T-helper 1 cell (primary cell): ENCODE measurements at regions not wholly inside any gene's neighbourhood (a gene's known extent, or its start where the extent isn't known, plus 50 kb on each side); places are given as distances from the start of the nearest gene placed in this dataset.

ENCODE experiments used
- DNase-seq, 5 donors: peaks; one replicate each; pipeline ENCODE4 v3.0.0-alpha.2; 2012 to 2020

DNA sequence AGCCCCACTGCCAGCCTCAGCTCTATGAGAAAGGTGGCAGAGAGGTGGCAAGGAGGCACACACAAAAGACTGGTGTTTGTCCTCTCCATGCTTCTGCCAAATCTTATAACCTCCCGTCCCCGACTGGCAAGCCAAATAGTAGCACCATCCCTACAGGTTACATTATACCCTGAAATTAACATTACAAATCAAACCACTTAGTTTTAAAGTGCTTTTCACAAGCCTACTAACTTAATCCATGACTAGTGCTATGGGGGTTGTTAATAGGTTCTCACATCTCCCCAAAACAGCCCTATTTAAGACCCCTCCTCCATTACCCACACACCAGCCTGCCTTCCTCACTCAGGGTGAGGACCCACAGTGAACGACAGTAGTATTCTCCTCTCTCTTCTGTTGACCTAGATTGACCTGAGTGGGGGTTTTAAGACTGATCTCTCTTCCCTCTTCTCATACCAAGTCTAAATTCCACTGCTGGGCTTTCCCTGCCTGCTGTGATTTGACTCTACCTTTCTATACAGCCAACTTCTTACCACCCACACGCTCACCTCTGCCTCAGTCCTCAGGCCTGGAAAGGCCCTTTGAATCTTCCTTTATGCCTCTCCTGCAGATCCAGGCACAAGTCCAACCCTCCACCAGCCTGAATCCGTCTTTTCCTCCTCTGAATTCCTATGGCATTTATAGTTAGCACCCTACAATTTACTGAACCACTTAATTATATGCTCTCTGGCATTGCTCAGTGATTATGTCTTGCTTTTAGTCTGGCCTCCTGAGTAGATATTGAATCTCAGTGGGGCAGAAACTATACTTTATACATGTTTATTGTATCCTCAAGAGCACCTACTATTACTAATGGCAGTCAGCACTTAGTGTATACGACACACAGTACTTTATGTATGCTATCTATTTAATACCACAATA lies 116.1 kb downstream of the TMEM174 start:
- DNase-seq: no peak

DNA sequence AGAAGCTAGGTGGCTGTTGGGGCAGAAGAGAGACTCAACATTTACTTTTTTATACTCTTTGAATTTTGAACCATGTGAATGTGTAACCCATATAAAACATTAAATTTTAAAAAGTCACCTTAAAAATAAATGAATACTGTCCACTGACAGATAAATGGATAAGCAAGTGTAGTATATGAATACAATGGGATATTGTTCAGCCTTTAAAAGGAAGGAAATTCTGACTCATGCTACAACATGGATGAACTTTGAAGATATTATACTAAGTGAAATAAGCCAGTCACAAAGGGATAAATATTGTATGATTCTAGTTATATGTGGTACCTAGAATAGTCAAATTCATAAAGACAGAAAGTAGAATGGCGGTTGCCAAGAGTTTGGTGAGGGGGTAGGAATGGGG lies 113.9 kb downstream of the TMEM174 start:
- DNase-seq: no peak

DNA sequence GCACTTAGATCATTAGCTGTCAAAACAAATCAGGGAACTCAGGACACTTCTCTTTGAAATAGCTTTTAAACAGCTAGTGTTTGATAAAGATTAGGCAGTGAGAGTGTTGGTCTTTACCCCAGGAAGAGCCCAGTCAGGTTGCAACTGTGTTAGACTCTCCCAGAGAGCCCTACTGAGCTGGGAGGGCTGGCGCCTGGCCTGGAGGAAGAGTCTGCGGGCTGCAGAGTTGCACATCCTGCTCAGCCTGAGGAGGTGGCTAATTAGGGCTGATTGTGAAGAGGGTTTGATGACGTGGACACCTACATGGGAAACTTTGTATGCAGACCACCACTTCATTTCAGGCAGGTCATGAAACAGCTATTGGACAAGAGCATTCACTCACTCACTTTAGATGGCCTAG lies 112.0 kb downstream of the TMEM174 start:
- no peak for DNase-seq

DNA sequence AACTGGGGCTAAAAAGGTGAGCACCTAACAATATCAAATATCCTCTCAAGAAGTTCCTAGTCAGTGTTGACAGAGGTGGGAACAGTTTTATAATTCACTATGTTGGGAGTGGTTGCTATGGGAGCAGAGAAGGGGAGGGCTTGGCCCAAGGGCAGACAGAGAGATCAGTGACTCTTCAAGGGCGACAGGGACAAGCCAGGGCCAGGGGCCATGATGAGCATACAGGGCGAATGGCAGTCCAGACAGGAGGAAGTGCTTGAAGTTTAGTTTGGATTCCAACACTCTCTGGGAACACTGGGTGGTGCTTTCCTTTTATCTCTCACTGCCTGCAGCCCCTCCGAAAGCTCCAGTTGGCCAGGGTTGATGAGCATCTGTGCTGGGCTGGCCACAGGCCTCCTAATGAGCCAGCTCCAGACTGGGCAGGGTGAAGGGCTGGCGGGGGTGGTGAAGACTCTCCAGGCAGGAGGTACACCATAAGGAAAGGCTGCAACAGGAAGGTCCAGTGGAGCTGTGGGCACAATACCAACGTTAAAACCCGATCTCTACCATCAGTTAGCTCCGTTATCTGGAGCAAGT lies 111.3 kb downstream of the TMEM174 start:
- DNase-seq: no peak

DNA sequence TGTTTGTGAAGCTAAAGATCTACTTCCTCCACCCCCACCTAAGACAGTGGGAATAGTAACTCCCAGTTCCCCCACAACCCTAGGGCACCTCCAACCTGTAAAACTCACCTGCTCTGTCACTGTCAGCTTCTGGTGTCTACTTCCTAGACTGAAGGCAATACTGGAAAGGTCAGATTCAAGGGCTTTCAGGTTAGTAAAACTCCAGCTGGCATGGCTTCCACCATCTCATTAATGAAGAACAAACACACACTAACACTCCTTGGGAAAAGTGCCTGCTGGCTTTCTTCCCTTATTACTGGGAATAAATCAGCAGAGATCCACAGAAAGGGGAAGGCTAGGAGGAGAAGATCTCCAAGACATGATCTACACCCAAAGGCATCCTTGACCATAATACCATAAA lies 109.9 kb downstream of the TMEM174 start:
- no peak for DNase-seq

DNA sequence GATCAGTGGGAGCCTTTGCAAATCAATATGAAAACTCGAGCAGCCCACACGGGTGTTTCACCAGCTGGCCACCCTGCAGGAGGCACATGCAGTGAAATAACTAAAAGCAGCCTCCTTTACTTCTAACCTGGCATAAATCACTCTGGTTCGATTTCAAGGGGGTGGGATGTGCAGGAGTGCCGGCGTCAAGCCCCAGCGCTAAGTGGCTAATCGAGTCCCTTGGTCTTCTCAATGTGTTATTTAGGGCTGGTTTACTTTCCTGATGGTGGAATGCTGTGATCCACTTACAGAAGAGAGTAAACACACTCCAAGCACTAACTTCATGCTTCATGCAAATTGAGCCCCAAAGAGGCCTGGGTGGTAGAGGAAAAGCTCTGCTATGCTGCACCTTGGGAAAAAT lies 109.4 kb downstream of the TMEM174 start:
- DNase-seq: no peak

DNA sequence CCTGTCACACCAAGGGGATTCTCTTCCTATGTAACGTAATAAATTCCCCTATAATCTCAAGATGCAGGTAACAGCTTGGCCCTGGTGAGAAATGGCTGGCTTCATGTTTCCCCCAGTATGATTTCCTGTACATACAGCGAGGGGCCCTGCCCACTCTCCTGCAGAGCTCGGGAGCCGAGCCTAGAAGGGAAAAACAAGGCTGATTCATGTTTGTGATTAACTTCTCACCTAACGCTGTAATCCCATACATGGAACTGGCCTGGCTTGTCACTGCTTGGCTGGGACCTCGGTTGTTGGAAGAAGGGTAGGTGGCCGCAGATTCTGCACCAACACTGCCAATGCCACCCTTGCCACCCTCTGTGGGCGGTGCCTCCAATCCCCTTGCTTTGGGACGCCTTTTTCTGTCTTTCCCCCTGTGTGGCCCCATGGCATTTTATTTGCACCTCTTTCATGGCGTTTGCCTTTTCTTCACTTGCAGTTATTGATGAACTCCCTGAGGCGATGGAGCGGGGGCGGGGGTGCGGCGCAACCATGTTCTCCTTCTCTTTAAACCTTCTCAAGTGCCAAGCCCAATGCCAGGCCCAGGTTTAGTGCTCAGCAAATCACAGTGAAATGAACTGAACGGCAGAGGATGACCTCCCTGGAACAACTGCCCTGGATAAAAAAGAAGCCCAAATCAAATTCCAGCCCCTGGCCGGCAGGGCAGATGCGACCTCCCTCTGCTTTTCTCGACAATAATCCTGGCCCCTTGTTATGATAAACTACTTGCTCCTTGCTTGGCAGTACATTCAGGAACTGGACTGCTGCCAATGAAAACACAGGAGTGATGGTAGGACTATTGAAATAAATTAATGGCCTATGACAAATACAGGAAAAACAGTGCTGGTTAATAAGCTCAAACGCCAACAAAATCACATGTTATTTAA lies 108.1 kb downstream of the TMEM174 start:
- no peak for DNase-seq

DNA sequence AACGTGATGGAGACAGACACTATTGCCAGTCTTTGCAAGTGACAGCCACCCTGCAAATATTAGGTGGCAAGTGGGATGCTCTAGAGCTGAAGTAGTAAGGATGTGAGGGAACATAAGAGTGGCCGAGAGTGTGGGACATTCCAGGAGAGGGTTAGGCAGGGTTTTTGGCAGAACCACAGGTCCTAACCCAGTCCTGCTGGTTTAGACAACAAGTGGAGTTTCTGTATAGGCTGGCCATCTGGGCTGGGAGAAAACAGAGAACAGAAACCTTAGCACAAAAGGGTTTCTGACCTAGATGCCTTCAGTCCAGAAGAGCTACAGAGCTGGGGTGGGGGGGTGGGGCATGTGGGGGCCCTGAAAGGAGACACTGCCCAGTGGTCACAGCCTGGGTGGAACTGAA lies 107.4 kb downstream of the TMEM174 start:
- no peak for DNase-seq

DNA sequence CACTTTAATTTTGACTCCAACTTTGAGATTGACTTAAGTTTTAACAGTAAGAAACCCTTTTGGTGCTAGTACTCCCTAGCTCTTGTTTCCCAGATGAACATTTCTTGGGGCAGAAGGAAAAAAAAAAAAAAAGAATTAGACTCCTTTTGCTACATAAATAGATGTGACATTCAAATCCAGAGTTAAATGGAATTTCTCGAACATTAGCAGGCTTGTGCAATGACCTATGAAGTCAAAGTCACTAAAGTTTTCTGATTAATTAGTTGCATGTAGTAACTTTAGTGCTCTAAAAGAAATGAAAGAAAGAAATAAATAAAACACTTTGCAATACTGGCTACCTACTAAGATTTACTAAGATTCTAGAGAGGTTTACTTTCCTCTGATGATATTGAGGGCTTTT lies 106.8 kb downstream of the TMEM174 start:
- DNase-seq: no peak

DNA sequence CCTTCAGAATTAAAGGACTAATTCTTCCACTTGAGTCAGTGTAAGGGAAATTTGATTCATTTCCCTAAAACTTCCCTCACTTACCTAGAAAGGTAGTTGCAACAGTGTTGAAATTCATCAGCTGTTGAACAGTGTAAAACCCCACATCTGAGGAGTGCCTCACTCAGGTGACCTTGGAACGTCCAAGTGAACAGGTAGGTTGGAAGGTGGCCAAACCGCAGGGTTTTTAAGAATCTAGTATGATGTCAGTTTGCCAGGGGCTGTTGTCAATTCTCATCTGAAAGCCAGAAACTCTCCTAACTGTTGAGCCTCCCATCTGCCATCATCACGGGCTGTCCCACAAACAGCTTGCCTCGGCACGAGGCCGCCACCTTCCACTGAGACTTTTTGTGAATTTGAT lies 105.7 kb downstream of the TMEM174 start:
- no peak for DNase-seq

DNA sequence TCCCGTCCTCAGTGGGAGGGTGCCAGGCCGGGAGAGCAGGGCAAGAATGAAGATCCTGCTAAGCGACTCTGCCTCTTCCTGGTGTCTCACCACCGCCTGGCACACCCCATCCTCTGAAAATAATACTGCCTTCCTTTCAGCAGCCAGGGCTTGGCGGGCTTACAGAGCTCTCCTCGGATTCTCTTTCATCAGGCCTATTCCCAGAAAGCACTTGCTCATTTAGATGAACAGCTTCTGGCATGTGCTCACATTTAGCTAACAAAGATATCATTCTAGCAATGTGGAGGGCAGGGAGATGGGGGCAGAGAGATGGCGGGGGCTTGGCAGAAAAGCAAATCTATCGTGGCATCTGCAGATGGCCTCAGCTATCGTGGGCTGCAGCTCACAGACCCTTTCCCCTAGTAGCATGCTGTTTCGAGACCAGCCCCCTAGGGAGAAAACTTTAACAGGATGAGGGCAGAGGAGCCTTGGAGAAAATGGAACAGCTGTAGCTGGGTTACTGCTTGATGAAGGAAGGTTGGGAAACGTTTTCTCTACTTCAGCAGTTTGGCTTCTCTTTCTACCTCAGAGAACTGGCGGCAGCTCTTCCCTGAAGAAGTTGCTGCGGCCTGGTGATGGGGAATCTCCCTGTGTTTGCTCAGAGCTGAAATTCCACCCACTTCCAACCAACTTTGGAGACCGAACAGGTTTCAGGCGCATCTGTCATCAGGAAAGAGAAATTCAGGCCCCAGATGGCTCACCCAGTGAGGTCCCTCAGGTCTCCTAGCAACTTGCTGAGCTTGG lies 102.1 kb downstream of the TMEM174 start:
- no peak for DNase-seq

DNA sequence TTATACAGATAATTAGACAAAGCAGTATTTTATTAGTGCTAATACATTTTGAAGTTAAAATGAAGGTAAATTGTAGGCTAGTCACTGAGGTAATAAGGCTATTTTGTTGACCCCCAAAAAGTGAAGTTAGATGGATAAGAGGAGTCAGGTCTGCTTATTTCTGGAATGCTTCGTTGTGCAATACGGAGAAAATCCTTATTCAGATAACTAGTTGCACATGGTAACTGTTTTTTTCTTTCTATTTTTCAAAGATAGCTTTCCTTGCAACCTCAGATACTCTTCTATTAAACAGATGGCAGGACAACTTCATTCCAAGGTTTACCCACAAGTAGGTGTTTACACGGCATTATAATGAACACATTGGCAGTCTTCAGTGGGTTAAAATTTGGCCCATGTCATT lies 101.1 kb downstream of the TMEM174 start:
- no peak for DNase-seq

DNA sequence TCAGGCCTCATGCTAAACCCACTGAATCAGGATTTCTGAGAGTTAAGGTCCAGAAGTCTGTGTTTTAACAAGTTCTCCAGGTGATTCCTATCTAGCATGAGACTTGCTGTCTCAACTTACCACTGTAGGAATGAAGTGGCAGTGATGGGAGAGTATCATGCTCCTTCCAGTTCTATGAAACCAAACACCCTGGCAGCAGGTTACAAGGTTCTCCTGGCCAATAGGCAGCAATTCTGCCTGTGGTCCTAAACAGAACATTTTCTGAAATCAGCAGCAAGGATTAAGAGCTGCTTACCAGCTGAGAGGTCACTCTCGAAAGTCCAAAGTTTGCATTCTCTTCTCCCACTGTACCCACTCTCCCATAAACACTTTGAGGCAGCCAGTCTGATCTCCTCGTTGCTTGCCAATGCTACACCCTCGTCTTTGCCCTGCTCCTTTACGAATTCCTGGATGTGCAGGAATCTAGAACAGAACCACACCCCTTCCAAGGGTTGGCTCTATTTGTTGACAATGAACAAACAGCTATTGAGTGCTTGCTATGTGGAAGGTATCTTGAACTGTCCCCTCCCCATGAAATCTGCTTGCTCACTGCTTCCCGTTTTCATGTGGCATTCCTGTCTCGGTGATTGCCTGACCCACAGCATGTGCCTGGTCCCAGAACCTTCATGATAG lies 100.5 kb downstream of the TMEM174 start:
- DNase-seq: no peak

DNA sequence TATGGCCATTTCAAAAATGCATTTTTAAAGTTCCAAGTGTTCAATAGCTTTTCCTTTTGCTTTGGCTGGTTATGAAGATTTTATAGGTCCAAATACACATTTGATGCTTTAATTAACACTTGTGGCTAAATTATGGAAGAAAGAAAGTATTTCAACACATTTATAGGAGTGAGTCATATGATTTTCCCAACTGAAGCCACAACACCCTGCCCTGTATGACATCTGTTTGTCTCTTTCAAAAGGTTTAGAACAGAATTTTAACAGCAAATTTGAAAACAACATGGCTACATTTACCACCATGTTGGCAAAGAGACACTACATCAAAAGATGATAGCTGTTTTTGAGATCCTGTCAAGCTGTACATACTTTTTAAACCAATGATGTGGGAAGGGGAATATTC lies 99.4 kb downstream of the TMEM174 start:
- DNase-seq: no peak

DNA sequence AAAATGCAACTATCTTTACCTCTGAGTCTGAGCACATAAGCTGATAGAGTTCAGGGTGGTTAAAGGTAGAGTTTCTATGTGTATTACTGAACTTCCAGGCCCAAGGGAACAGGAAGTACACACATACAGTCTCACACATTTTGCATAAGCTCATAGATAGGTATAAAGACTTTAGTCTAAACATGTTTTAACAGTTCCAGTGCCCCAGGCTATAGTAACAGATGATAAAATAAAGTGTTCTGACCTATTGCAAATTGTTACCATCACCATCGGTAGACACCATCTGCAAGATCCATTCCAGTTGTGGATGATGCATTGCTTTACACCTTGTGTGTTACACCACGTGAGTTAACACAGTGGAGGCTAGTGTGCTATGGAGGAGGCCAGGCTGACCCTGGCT lies 95.8 kb downstream of the TMEM174 start:
- DNase-seq: no peak

DNA sequence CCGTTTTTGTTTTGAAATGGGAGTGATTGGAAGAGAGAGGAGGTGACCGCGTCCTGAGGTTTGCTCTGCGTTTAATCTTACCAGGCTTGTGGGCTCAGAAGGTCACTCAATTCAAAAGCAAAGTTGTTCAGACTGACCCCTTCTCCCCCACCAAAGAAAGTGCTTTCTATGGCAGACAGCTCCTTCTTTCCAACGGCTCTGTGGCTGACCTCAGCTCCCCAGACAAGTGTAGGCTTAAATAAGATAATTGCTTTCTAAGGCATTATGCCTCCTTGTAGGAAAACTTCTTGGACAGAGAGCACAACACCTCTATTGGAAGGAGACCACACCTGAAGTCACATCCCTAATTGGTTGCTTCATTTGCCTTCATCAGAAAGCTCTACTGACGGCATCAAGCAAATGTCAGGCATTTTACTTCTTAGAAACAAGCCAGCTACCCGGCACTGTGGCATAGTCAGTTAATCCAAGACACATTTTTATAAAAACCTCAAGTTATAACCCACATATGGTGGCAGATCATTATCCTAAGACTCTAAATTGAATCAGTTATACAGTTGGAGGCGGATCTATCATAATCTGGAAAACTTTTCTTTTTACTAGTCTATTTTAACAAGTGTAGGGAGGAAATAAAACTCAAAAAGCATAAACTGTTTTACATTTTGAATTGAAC lies 94.9 kb downstream of the TMEM174 start:
- DNase-seq: no peak

DNA sequence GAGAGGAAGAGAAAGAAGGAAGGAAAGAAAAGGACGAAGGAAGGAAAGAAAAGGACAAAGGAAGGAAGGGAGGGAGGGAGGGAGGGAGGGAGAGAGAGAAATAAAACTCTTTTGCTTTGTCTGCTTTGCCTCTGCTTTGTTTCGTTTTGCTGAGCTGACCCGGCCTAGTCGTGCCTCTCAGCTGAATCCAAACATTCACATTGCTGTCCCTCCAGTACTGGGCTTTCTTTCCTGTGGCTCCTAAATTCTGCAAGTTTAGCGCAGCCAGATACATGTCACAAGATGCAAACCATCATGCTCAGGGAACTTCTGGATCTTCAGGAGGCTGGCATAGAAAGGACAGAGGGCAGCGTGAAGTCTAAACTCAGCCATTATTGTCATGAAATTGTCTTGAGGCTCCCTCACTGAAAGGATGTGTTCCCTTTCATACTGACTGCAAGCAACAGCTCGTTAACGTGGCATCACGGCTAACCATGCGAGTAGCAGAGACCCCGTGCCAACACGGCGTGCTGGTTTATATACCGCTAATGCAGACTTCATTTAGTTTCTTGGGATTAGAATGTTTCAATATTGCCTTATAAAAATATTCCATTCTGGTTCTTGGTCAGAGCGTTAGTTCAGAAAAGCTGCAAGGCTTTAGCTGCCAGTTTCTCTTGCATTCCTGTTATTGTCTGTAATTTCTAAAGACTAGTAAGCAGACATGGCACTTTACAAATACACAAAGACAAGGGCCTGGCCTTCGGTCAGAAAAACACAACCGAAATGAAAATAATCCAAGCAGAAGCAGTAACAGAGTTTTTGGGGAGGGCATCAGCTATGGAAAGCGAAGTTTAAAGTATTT lies 94.2 kb downstream of the TMEM174 start:
- no peak for DNase-seq

DNA sequence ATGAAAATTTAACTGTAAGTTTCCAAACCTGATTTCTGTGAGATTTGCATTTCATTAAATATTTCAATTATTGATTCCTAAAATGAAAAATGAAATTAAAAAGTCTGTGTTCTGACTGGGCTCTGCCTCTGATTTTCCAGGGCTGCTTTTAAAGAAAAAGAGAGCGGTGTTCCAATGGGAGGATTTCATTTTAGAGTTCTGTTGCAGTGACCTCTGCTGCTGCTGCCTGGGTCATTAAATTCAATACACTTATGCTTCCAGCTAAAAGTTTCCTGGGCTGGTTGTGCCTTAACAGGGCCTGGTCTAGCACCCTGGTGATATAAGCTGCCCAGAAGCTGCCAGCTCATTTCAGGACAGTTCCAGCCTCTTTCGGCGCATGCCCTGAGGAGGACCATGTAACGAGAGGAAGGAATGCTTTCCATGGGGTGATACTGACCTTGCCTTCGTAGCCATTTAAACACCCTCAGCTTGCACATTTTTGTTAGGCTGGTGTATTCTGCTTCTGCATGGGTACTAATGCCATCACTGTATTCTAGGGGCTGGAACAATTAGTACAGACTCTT lies 93.3 kb downstream of the TMEM174 start:
- DNase-seq: no peak

DNA sequence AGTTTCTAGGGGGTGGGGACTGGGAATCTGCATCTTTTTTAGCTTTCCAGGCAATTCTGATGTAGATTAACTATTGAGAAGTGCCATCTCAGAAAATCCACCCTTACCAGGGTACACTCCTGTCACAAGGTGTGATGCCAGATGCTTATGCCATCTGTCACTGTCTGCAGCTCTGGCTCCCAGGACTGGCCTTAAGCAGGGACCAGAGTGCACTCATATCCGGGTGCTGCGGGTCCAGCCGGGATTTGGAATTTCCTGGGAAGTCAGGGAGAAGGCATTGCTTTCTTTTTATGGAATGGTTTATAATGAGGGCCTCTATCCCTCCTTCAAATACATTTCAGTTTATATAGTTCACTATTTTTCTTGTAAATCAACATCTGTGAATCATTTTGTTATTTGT lies 92.6 kb downstream of the TMEM174 start:
- DNase-seq: no peak

DNA sequence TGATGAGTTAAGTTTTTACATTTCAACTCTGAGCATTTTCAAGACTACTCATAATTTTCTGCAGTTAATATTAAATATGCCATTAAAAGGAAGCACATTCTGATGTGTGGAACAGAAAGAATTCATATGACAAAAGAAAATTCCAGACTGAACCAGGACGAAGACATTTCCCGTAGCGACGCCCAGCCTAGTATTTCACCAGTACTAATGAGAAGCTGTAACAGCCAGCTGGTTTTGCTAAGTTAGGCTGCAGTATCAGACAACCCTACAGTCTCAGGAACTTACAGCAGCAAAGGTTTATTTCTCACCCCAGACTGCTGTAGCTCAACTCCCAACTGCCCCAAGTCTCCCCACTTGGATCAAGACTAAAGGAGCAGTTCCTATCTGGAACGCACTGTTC lies 91.6 kb downstream of the TMEM174 start:
- no peak for DNase-seq
